ENCODE measurements at regions not wholly inside any gene's neighbourhood (a gene's known extent, or its start where the extent isn't known, plus 50 kb on each side); places are given as distances from the start of the nearest gene placed in this dataset.

DNA sequence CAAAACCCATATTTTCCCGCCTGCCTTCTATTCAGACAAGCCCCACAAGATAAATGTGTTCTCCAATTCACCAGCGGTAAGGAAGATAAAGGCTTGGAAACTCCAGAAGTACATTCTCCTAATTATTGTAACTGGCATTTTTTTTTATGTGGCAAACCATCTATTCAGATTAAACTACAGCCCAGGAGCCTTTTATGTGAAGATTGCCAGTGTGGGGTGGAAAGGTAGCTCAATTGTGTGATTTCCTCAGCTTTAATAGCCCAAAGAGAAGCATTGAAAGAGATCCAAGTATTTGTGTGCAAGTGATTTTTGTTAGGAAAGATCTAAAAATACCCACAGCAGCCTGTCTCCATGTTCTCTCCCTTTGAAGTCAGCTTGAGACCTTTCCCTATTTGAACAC, 451.4 kb upstream of the CCL2 start:
- H3K4me3 ChIP-seq (ENCODE audit: low read depth, low read length), result no peak overlapping the region
- TF ChIP-seq, protein P1, sequence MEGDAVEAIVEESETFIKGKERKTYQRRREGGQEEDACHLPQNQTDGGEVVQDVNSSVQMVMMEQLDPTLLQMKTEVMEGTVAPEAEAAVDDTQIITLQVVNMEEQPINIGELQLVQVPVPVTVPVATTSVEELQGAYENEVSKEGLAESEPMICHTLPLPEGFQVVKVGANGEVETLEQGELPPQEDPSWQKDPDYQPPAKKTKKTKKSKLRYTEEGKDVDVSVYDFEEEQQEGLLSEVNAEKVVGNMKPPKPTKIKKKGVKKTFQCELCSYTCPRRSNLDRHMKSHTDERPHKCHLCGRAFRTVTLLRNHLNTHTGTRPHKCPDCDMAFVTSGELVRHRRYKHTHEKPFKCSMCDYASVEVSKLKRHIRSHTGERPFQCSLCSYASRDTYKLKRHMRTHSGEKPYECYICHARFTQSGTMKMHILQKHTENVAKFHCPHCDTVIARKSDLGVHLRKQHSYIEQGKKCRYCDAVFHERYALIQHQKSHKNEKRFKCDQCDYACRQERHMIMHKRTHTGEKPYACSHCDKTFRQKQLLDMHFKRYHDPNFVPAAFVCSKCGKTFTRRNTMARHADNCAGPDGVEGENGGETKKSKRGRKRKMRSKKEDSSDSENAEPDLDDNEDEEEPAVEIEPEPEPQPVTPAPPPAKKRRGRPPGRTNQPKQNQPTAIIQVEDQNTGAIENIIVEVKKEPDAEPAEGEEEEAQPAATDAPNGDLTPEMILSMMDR (IDR thresholded peaks at IDR 0.05; ENCODE audit: low read depth, low read length), result no peak
- DNase-seq (ENCODE audit: low read depth, low spot score), result no peak
- in situ Hi-C loops (cut with HindIII; ENCODE audit: low sequenced_read_pairs), result no loop called here

DNA sequence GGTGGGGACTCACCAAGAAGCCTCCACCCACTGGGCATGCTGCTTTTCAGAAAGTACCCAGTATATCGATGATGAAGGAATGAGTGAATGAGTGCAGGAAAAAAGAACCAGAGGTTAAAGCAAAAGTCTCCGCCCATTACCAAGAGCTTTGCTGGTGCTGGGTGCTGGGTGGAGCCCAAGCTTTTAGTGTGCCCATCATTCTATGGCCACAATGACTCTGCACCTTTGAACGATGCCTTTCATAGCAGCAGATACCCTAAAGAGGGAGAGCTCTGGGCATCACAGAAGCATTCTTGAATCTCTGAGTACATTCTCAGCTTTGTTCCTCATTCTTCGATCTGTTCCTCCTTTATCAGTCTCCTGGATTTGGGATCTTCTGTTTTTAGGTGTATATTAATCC, 450.7 kb upstream of the CCL2 start:
- in situ Hi-C loops (cut with HindIII; ENCODE audit: low sequenced_read_pairs), result no loop called here
- H3K4me3 ChIP-seq (ENCODE audit: low read depth, low read length), result no peak overlapping the region
- TF ChIP-seq, protein P1 (IDR thresholded peaks at IDR 0.05; ENCODE audit: low read depth, low read length), result no peak
- DNase-seq (ENCODE audit: low read depth, low spot score), result no peak

DNA sequence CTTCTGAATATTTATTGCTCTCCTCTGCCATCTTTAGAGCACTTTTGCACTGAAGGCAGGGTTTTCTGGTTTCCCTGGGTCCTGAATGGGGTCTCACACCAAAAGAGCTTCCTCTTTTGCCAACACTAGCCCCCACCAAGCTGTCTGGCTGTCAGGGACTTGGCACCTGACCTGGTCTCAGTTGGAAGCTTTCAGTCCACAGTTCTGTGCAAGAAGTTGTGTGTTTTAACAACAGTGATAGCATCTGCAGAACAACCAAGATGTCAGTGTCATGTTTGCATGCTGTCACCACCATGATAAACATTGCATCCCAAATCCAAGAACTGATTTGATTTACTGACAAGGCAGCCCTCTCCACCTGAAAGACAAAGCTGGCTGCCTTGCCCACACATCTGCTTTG, 448.5 kb upstream of the CCL2 start:
- in situ Hi-C loops (cut with HindIII; ENCODE audit: low sequenced_read_pairs), result no loop called here
- TF ChIP-seq, protein P1 (IDR thresholded peaks at IDR 0.05; ENCODE audit: low read depth, low read length), result no peak
- DNase-seq (ENCODE audit: low read depth, low spot score), result no peak
- H3K4me3 ChIP-seq (ENCODE audit: low read depth, low read length), result no peak overlapping the region

DNA sequence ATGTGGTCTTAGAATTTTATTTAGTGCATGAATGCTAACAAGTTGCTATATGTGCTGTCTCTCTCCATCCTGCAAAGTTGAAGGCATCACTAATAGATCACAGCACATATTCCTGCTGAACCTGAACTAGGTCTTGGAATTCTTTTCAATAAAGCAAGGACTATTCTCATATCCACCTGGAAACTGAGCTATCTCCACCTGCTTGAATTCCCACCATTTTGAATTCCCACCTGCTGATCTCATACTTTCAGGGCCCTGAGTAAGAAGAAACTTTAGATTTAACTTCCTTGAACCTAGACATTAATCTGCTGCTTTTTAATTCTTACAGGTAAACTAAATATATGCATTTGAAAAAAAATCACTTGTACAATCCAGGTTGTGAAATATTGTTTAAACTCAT, 445.3 kb upstream of the CCL2 start:
- TF ChIP-seq, protein P1 (IDR thresholded peaks at IDR 0.05; ENCODE audit: low read depth, low read length), result no peak
- DNase-seq (ENCODE audit: low read depth, low spot score), result no peak
- H3K4me3 ChIP-seq (ENCODE audit: low read depth, low read length), result no peak overlapping the region
- in situ Hi-C loops (cut with HindIII; ENCODE audit: low sequenced_read_pairs), result no loop called here

DNA sequence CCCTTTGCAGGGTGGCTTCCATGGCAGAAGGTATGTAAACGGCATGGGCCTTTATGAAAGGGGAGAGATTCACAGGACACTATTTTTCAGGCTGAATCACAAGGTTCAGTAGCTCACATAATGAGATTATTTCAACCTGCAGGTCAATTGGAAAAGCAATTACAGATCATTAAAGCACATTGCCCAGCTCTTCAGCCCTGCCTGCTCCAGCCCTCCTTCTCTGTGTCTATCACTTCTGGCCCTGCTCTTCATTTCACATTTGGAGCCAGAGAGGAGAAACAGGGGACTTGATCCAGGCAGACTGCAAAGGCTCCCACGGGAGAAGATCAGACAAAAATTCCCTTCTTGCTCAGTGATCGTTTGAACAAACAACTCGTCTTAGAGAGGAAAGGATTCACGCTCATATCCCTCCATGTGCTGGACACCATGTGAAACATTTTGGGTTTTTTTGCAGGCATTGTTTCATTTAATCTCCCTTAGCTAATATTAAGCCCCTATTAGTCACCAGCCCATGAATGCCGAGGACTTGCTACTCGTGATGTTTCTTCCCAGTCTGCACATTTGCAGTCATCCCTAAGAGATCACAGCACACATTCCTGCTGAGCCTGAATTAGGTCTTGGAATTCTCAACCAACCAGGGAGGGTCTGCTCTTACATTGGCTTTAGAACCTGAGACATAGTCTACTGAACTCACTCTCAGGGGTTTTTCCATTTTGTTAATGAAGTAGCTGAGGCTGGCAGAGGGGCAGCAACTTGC, 443.9 kb upstream of the CCL2 start:
- no peak for DNase-seq (ENCODE audit: low read depth, low spot score)
- in situ Hi-C loops (cut with HindIII; ENCODE audit: low sequenced_read_pairs), result no loop called here
- no peak overlapping the region for H3K4me3 ChIP-seq (ENCODE audit: low read depth, low read length)
- TF ChIP-seq, protein P1 (IDR thresholded peaks at IDR 0.05; ENCODE audit: low read depth, low read length), result no peak

DNA sequence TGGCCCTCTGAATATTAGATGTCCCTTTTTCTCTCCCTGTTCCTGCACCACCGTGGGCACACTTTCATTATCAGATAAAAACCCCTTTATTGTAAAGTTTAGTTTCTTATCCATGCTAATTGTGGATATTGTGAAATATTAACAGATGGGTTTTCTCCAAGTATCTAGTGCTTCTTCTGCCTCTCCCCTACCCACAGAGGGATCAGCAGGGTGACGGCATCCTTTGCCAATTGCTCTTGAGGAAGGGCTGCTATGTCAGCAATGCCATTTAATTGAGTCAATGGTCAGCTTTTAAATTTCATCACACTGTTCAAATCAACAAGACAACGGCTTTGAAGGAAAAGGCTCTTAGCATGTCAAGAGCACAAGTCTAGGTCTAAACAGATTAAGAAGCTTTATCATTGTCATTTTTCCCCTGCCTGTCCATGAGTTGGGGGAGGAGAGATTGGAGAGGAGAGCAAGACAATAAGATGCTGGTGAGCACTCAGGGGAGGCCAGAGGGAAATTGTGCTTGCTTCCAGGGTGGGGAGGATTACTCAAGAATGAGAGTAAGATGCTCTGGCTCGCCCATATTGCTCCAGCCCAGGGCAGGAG, 443.0 kb upstream of the CCL2 start:
- no peak for DNase-seq (ENCODE audit: low read depth, low spot score)
- in situ Hi-C loops (cut with HindIII; ENCODE audit: low sequenced_read_pairs), result no loop called here
- no peak overlapping the region for H3K4me3 ChIP-seq (ENCODE audit: low read depth, low read length)
- TF ChIP-seq, protein P1 (IDR thresholded peaks at IDR 0.05; ENCODE audit: low read depth, low read length), result no peak
